Esophagus squamous epithelium (tissue), 5 donors: ENCODE measurements at regions not wholly inside any gene's neighbourhood (a gene's known extent, or its start where the extent isn't known, plus 50 kb on each side); places are given as distances from the start of the nearest gene placed in this dataset.
A peak's percentile ranks its signal among the peaks of the same experiment; 100 is the strongest.
"Not testable (repeated sequence)": the region's sequence is repeated elsewhere in the genome, so short reads cannot be mapped to it uniquely, and the experiment has no call there.

Experiments
- DNase-seq: peaks from one replicate; lab custom pipeline; 2025; lab: John Stamatoyannopoulos, UW
- H3K27ac ChIP-seq, 4 donors: fragments of 200-600 bp; sonication (generic); one replicate each; pipeline ENCODE4 v1.5.1; 2016 to 2019; ENCODE audit warnings: mild to moderate bottlenecking in 1 of 4
- H3K27me3 ChIP-seq, 4 donors: fragments of 200-600 bp; sonication (generic); 1 replicate in 3 of 4; 2 replicates in 1 of 4; pipeline versions ENCODE4 v1.5.1 to v1.6.0; 2017 to 2021; ENCODE audit warnings: antibody characterized with exemption in 1 of 4
- H3K36me3 ChIP-seq, 3 donors: fragments of 200-600 bp; sonication (generic); one replicate each; pipeline ENCODE4 v1.5.1; 2016 to 2019
- H3K4me1 ChIP-seq, 3 donors: fragments of 200-600 bp; sonication (generic); one replicate each; pipeline ENCODE4 v1.5.1; 2017 to 2019
- H3K4me3 ChIP-seq, 4 donors: fragments of 200-600 bp; sonication (generic); 1 replicate in 3 of 4; 2 replicates in 1 of 4; pipeline ENCODE4 v1.5.1; 2016 to 2019; ENCODE audit warnings: mild to moderate bottlenecking in 2 of 4, moderate library complexity in 1 of 4
- H3K9me3 ChIP-seq, 3 donors: fragments of 200-600 bp; sonication (generic); one replicate each; pipeline ENCODE4 v1.5.1; 2016 to 2019
- POLR2A ChIP-seq, 4 donors: fragments of 450-650 bp; IDR thresholded peaks; one replicate each; pipeline ENCODE4 v1.6.1; 2017; ENCODE audit warnings: antibody characterized with exemption in 4 of 4, mild to moderate bottlenecking in 4 of 4, moderate library complexity in 3 of 4
- WGBS, 2 donors: methylation state at CpG; one replicate each; pipeline ENCODE4 v1.1.5; 2018; 5-methylcytosine and 5-hydroxymethylcytosine counted together
- intact Hi-C: fragments of 100-400 bp; cut with DNase I; formaldehyde crosslinking; loops from one replicate; pipeline ENCODE4 v1.15.0; 2022
- TF ChIP-seq, protein P1 (sequence below), 6 experiments: fragments of 450-650 bp in 4 of 6; fragments of 200-600 bp in 2 of 6; sonication (generic) in 2 of 6; IDR thresholded peaks; one replicate each; pipeline ENCODE4 v1.5.1; 2016 to 2019; ENCODE audit warnings: antibody characterized with exemption in 6 of 6, mild to moderate bottlenecking in 4 of 6, moderate library complexity in 4 of 6
- donor health status: DM: yes; HTN: yes; CAD: no.

DNA sequence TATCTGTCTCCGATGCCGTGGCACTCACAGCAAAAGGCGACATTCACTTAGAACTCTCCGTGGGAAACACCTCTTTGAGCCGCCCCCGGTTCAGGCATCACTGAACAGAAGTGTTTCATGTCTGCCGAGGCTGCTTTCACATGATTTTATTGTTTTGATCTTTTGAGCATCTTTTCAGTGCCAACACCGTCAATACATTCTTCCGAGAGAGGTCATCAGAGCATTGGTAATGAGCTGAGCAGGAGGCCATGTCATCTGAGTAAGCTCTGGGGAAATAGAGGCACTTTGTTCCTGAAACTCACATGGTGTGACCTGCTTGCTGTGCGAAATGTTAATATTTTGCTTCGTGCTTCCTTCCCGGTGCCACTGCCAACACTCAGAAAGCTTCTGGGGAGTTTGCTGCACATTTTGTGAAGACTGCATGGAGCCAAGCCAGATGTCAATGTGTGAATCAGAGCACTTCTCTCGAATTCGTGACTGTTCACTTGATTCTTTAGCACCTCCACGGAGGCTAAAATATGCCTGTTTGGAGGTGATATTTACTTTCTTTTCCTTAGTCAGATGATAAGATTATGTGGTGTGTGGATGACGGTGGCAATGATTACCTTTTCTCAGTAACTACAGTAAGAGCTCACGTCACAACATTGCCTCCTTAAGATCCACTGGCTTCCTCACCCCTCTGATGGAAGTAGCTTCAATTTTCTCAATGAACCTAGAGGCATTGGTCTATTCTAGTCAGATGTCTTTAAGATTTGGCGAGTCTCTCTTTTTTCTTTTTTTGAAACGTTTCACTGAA lies 222.3 kb upstream of the HS3ST1 start:
- no peaks in the 10 kb centered on the region for H3K4me1 ChIP-seq
- peak overlapping the region in 1 of 4 donors; percentile 36 for H3K4me3 ChIP-seq
- H3K27me3 ChIP-seq: no peaks in the 10 kb centered on the region
- H3K27ac ChIP-seq: no peak overlapping the region
- DNase-seq: no peak
- no peak for TF ChIP-seq POLR2A (IDR thresholded peaks at IDR 0.05)
- TF ChIP-seq, protein P1, sequence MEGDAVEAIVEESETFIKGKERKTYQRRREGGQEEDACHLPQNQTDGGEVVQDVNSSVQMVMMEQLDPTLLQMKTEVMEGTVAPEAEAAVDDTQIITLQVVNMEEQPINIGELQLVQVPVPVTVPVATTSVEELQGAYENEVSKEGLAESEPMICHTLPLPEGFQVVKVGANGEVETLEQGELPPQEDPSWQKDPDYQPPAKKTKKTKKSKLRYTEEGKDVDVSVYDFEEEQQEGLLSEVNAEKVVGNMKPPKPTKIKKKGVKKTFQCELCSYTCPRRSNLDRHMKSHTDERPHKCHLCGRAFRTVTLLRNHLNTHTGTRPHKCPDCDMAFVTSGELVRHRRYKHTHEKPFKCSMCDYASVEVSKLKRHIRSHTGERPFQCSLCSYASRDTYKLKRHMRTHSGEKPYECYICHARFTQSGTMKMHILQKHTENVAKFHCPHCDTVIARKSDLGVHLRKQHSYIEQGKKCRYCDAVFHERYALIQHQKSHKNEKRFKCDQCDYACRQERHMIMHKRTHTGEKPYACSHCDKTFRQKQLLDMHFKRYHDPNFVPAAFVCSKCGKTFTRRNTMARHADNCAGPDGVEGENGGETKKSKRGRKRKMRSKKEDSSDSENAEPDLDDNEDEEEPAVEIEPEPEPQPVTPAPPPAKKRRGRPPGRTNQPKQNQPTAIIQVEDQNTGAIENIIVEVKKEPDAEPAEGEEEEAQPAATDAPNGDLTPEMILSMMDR (IDR thresholded peaks at IDR 0.05): no peak
- intact Hi-C loops: no loop called here
- no peaks in the 10 kb centered on the region for H3K36me3 ChIP-seq
- 60 to 62% methylated on average over 19 of the region's 19 CpGs for WGBS, 2 donors
- H3K9me3 ChIP-seq: no peaks in the 10 kb centered on the region

GRCh38 chr4:11647433-11647832 lies 218.7 kb upstream of the HS3ST1 start:
- no peaks in the 10 kb centered on the region for H3K9me3 ChIP-seq
- H3K27me3 ChIP-seq: no peaks in the 10 kb centered on the region
- H3K36me3 ChIP-seq: no peaks in the 10 kb centered on the region
- TF ChIP-seq, protein P1 (IDR thresholded peaks at IDR 0.05): no peak
- TF ChIP-seq POLR2A (IDR thresholded peaks at IDR 0.05): no peak
- no peak overlapping the region for H3K27ac ChIP-seq
- H3K4me1 ChIP-seq: no peaks in the 10 kb centered on the region
- no peak for DNase-seq
- intact Hi-C loops: no loop called here
- no peak overlapping the region for H3K4me3 ChIP-seq

- H3K27me3 ChIP-seq, H3K4me3 ChIP-seq, H3K4me1 ChIP-seq, H3K36me3 ChIP-seq, H3K27ac ChIP-seq, DNase-seq, intact Hi-C loops, H3K9me3 ChIP-seq: not testable (repeated sequence)
- 35 to 67% methylated on average over 2 of the region's 2 CpGs for WGBS, 2 donors
Measured at GRCh38 chr4:11643081-11643480, 214.4 kb upstream of the HS3ST1 start.

DNA sequence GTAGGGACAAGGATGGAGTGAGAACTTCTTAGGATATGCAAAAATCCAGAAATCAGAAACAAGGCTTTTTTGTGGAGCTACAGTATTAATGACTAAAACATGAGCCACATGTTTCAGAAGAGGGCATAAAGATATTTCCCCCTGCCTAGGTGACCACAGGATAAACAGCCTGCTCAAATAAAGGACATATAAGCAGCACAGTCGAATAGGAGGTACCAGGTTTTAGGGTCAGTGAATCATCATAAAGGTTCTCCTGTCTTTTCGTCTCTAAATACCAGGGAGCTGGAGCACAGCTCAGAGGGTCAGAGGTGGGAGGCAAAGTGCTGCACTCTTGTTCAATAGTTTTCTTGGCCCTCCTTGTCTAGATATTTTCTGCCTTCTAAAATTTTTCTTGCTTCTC lies 211.9 kb upstream of the HS3ST1 start:
- no peaks in the 10 kb centered on the region for H3K27me3 ChIP-seq
- no peak overlapping the region for H3K27ac ChIP-seq
- H3K9me3 ChIP-seq: peaks cover 0 to 9% (median 0%) of the 10 kb centered on the region in 3 donors
- WGBS, 2 donors: 67 to 86% methylated on average over 2 of the region's 2 CpGs
- intact Hi-C loops: no loop called here
- DNase-seq: no peak
- TF ChIP-seq, protein P1 (IDR thresholded peaks at IDR 0.05): no peak
- no peak for TF ChIP-seq POLR2A (IDR thresholded peaks at IDR 0.05)
- H3K4me1 ChIP-seq: peaks cover 0 to 7% (median 2%) of the 10 kb centered on the region in 3 donors
- H3K4me3 ChIP-seq: no peak overlapping the region
- H3K36me3 ChIP-seq: no peaks in the 10 kb centered on the region

DNA sequence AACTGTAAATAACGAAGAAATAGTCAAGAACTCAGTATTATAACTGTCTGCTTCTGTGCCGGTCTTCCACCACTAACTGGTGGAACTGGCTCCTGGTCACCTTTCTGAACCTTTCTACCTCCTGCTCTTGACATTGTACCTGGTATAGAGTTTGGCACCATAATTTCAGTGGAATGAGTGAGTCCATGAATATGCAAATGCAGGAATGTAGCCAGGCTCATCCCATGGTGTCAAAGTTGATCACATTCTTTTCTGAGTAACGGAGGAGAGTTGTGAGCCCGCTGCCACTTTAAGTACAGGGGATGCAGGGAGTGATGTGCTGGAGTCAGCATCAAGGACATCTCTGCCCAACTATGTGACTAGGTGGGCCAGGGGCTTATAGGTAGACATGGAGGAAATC lies 207.9 kb upstream of the HS3ST1 start:
- TF ChIP-seq POLR2A (IDR thresholded peaks at IDR 0.05): no peak
- TF ChIP-seq, protein P1 (IDR thresholded peaks at IDR 0.05): no peak
- intact Hi-C loops: no loop called here
- WGBS, 2 donors: 73 to 75% methylated on average over 4 of the region's 4 CpGs
- H3K27me3 ChIP-seq: no peaks in the 10 kb centered on the region
- DNase-seq: no peak
- H3K4me1 ChIP-seq: peaks cover 0 to 46% (median 6%) of the 10 kb centered on the region in 3 donors
- peaks cover 0 to 9% (median 0%) of the 10 kb centered on the region in 3 donors for H3K9me3 ChIP-seq
- H3K36me3 ChIP-seq: no peaks in the 10 kb centered on the region
- no peak overlapping the region for H3K27ac ChIP-seq
- no peak overlapping the region for H3K4me3 ChIP-seq
